ENCODE measurements at regions not wholly inside any gene's neighbourhood (a gene's known extent, or its start where the extent isn't known, plus 50 kb on each side); places are given as distances from the start of the nearest gene placed in this dataset.

DNA sequence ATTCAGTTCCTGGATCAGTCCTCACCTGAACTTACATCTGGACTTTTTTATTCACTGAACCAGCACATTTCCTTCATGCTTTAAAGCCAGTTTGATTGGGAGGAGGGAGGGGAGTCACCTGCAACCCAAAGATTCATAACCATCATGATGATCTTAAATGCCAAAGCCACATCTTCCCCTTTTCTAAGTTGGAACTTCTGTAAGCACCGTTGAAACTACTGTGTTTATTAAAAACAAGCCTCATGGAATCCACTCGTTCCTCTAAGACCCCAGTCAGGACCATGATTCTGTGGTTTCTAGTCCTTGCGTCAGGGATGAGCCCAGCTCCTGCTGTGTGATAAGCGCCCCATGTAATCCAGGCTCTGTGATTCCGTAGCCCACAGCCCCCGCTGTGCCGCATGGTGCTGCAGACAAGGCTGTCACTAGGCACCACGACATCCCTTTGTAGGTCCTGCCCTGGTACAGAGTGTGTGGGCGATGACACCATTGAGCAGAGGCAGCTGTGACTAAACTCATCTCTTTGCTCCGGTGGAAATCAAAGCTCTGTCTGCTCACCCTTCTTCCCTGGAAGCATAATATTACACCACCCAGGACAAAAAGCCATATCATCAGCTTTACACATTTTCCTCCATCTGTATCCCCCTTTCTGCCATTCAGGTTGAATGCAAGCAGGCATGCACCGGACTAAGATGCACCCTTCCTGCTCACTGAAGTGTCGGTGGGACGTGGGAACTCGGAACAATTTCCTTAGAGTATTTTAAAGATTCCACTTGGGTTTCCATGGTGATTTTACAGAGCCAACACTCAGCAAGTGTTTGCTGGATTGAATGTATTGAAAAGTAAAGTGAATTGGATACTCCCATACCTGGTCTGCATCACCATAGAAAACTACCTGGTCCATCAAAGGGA is 132.0 kb upstream of the FSTL4 start:
- TF ChIP-seq, protein P1, sequence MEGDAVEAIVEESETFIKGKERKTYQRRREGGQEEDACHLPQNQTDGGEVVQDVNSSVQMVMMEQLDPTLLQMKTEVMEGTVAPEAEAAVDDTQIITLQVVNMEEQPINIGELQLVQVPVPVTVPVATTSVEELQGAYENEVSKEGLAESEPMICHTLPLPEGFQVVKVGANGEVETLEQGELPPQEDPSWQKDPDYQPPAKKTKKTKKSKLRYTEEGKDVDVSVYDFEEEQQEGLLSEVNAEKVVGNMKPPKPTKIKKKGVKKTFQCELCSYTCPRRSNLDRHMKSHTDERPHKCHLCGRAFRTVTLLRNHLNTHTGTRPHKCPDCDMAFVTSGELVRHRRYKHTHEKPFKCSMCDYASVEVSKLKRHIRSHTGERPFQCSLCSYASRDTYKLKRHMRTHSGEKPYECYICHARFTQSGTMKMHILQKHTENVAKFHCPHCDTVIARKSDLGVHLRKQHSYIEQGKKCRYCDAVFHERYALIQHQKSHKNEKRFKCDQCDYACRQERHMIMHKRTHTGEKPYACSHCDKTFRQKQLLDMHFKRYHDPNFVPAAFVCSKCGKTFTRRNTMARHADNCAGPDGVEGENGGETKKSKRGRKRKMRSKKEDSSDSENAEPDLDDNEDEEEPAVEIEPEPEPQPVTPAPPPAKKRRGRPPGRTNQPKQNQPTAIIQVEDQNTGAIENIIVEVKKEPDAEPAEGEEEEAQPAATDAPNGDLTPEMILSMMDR (IDR thresholded peaks at IDR 0.05), result no peak
- no peak for TF ChIP-seq POLR2A (IDR thresholded peaks at IDR 0.05)
- Histone ChIP-seq H3K27me3 (no peaks in the 10 kb centered on the region), H3K27ac (no peak overlapping the region), H3K9me3 (no peaks in the 10 kb centered on the region), H3K4me1 (no peaks in the 10 kb centered on the region), H3K4me3 (no peak overlapping the region), H3K36me3 (no peaks in the 10 kb centered on the region)
- 64% methylated on average over 13 of the region's 14 CpGs for WGBS (ENCODE audit: insufficient coverage, low coverage, low lambda C conversion rate, missing lambda C conversion rate)
- ATAC-seq, result no peak
- intact Hi-C loops (cut with DNase I), result no loop called here
- DNase-seq, result no peak

DNA sequence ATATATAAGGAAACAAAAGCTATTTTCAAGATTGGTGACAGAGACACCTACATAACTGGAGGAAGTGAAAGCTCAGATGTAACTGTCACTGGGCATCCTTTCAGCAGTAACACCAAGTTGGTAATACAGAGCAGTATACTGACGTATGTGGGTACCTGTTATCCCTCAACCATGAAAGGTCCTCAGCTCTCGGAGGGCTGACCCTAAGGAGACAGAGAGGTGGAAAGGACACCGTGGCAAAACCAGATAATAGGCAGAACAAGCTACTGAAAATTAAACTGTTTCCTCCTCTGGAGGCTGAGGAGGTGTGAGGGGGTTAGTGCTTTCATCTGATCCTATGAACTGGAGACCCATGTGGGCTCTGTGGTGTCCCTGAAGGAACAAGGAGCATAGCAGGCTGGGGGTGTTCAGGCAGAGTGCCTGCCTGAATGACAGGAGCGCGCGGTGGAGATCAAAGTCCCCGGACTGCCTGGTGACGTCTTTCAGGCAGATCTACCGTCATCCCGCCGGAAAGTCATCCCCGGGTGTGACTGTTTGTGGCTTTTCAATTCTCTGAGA is 130.2 kb upstream of the FSTL4 start:
- intact Hi-C loops (cut with DNase I), result no loop called here
- TF ChIP-seq POLR2A (IDR thresholded peaks at IDR 0.05), result no peak
- TF ChIP-seq, protein P1 (IDR thresholded peaks at IDR 0.05), result no peak
- H3K9me3 ChIP-seq, result no peaks in the 10 kb centered on the region
- H3K36me3 ChIP-seq, result no peaks in the 10 kb centered on the region
- no peaks in the 10 kb centered on the region for H3K4me1 ChIP-seq
- no peak overlapping the region for H3K27ac ChIP-seq
- WGBS (ENCODE audit: insufficient coverage, low coverage, low lambda C conversion rate, missing lambda C conversion rate), result 52% methylated on average over 6 of the region's 12 CpGs
- no peak overlapping the region for H3K4me3 ChIP-seq
- H3K27me3 ChIP-seq, result no peaks in the 10 kb centered on the region
- ATAC-seq (no peak), DNase-seq (no peak)

DNA sequence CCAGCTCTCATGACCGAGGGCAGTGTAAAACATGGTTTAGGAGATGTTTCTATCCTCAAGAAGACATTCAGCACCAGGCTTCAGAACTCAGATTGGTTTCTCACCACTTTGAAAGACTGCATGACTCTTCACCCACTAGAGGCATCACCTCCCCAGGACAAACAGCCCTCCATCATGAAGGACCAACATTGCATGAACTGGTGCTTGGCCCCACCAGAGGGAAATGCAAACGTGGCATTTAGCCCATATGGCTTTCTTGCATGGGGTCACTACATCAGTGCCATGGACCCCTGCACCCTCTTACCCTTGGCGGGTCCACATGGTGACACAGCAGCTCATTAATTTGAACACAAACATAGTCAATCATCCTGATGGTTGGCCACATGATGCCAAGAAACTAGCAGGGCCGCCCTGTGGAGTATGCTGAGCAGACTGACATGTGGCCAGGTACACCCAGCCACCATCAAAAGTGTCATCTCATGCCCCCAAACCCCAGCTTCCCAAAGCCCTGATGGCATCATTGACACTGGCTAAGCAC is 129.5 kb upstream of the FSTL4 start:
- WGBS (ENCODE audit: insufficient coverage, low coverage, low lambda C conversion rate, missing lambda C conversion rate), result 63% methylated on average over 3 of the region's 4 CpGs
- intact Hi-C loops (cut with DNase I), result no loop called here
- DNase-seq (no peak), ATAC-seq (no peak)
- Histone ChIP-seq H3K27ac (no peak overlapping the region), H3K9me3 (no peaks in the 10 kb centered on the region), H3K4me3 (no peak overlapping the region), H3K4me1 (no peaks in the 10 kb centered on the region), H3K27me3 (no peaks in the 10 kb centered on the region), H3K36me3 (no peaks in the 10 kb centered on the region)
- no peak for TF ChIP-seq POLR2A (IDR thresholded peaks at IDR 0.05)
- TF ChIP-seq, protein P1 (IDR thresholded peaks at IDR 0.05), result no peak

DNA sequence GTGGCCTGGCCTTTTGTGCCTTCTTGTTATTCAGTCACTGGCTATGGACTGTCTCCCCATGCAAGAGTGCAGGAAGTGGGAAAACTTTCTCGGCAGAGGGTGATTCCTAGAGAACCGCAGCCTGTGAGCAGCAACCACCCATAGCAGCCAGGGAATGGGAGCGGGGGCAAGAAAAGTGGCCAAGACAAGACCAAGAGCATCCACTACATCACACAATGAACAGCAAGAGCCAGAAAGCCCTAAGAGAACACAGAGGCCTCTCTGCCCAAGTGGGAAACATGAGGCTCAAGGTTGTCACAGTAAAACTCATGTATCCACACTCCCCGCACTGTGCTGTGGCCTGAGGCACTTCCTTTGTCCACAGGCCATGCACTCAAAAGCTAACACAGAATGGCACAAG is 129.1 kb upstream of the FSTL4 start:
- Histone ChIP-seq H3K4me3 (no peak overlapping the region), H3K27me3 (no peaks in the 10 kb centered on the region), H3K4me1 (no peaks in the 10 kb centered on the region), H3K27ac (no peak overlapping the region), H3K36me3 (no peaks in the 10 kb centered on the region), H3K9me3 (no peaks in the 10 kb centered on the region)
- no CpG with 5 or more reads among the region's 4 CpGs for WGBS (ENCODE audit: insufficient coverage, low coverage, low lambda C conversion rate, missing lambda C conversion rate)
- no peak for ATAC-seq
- intact Hi-C loops (cut with DNase I), result no loop called here
- no peak for DNase-seq
- TF ChIP-seq, protein P1 (IDR thresholded peaks at IDR 0.05), result no peak
- no peak for TF ChIP-seq POLR2A (IDR thresholded peaks at IDR 0.05)

Measured in right lobe of liver (tissue), 6 donors.